HepG2 (cell line): ENCODE measurements at regions not wholly inside any gene's neighbourhood (a gene's known extent, or its start where the extent isn't known, plus 50 kb on each side); places are given as distances from the start of the nearest gene placed in this dataset.

Experiments used
- NFIC ChIP-seq: IDR thresholded peaks from 2 replicates; pipeline ENCODE4 v1.6.1; 2012; ENCODE audit warnings: mild to moderate bottlenecking, low read length, inconsistent platforms
- NONO ChIP-seq, 2 experiments: fragments of 450-650 bp in 1 of 2; sonication (generic) in 1 of 2; formaldehyde crosslinking in 1 of 2; IDR thresholded peaks in 1 of 2; conservative IDR thresholded peaks in 1 of 2; 2 replicates each; pipeline versions ENCODE4 v1.6.1 to v1.8.0; 2017 to 2022; ENCODE audit warnings: mild to moderate bottlenecking in 1 of 2, missing genetic modification reagents in 1 of 2, moderate library complexity in 1 of 2
- TAF1 ChIP-seq: sonication (generic); formaldehyde crosslinking; IDR thresholded peaks from 2 replicates; pipeline ENCODE4 v1.4.0; 2020; ENCODE audit warnings: missing genetic modification reagents
- ZNF567 ChIP-seq: sonication (generic); formaldehyde crosslinking; IDR thresholded peaks from 2 replicates; pipeline ENCODE4 v1.8.1; 2023; ENCODE audit warnings: mild to moderate bottlenecking, missing genetic modification reagents, borderline replicate concordance
- ZSCAN29 ChIP-seq: sonication (generic); formaldehyde crosslinking; conservative IDR thresholded peaks from 2 replicates; pipeline ENCODE4 v1.4.0; 2020; ENCODE audit warnings: mild to moderate bottlenecking, missing genetic modification reagents

GRCh38 chr13:90654970-90655369 is 692.5 kb upstream of the MIR17HG start:
- TF ChIP-seq TAF1 (CRISPR knock-in tag) = no peak
- no peak for TF ChIP-seq ZSCAN29
- TF ChIP-seq NFIC = no peak
- TF ChIP-seq NONO (IDR thresholded peaks at IDR 0.05) = no peak
- TF ChIP-seq NONO (CRISPR knock-in tag; conservative IDR thresholded peaks at IDR 0.05) = no peak
- TF ChIP-seq ZNF567 (CRISPR knock-in tag) = no peak
